Naive thymus-derived CD8-positive, alpha-beta T cell (primary cell): ENCODE measurements at regions not wholly inside any gene's neighbourhood (a gene's known extent, or its start where the extent isn't known, plus 50 kb on each side); places are given as distances from the start of the nearest gene placed in this dataset.
"Not testable (repeated sequence)": the region's sequence is repeated elsewhere in the genome, so short reads cannot be mapped to it uniquely, and the experiment has no call there.

ENCODE experiments used
- ATAC-seq, 2 donors: fragments of 150-1000 bp; cut with Tn5 transposase in 1 of 2; sonication (Bioruptor Pico), chemical (Tn5 transposase) in 1 of 2; 1 replicate in 1 of 2; 2 replicates in 1 of 2; pipeline ENCODE4 v1.10.0; 2021; ENCODE audit warnings: mild to moderate bottlenecking in 2 of 2, moderate library complexity in 2 of 2
- POLR2A ChIA-PET: fragments of 350-600 bp; sonication (Branson Sonifier 250); formaldehyde crosslinking; loops from one replicate; lab custom pipeline; 2021; ENCODE audit warnings: antibody characterized with exemption; lab: Charles Lee
- DNase-seq, 10 donors: peaks; one replicate each; pipeline versions ENCODE4 v3.0.0 to v3.0.0-alpha.2; 2020 to 2022
- H3K27ac Mint-ChIP-seq, 10 donors: one replicate each; pipeline ENCODE4 v1.8.0; 2020 to 2022; ENCODE audit warnings: mild to moderate bottlenecking in 10 of 10, mixed read lengths in 10 of 10, moderate library complexity in 4 of 10, inconsistent platforms in 1 of 10
- H3K27me3 Mint-ChIP-seq, 5 donors: one replicate each; pipeline ENCODE4 v1.8.0; 2021 to 2022; ENCODE audit warnings: mixed read lengths in 5 of 5
- H3K36me3 Mint-ChIP-seq, 3 donors: one replicate each; pipeline ENCODE4 v1.8.0; 2020 to 2022; ENCODE audit warnings: mixed read lengths in 3 of 3, mild to moderate bottlenecking in 2 of 3, inconsistent platforms in 1 of 3
- H3K4me1 Mint-ChIP-seq, 4 donors: one replicate each; pipeline ENCODE4 v1.8.0; 2021 to 2022; ENCODE audit warnings: mixed read lengths in 4 of 4
- H3K4me3 Mint-ChIP-seq, 10 donors: one replicate each; pipeline ENCODE4 v1.8.0; 2020 to 2022; ENCODE audit warnings: mild to moderate bottlenecking in 10 of 10, mixed read lengths in 10 of 10, moderate library complexity in 6 of 10, inconsistent platforms in 1 of 10
- H3K9me3 Mint-ChIP-seq, 9 donors: one replicate each; pipeline ENCODE4 v1.8.0; 2020 to 2022; ENCODE audit warnings: mixed read lengths in 9 of 9, mild to moderate bottlenecking in 3 of 9, inconsistent platforms in 1 of 9, moderate library complexity in 1 of 9

DNA sequence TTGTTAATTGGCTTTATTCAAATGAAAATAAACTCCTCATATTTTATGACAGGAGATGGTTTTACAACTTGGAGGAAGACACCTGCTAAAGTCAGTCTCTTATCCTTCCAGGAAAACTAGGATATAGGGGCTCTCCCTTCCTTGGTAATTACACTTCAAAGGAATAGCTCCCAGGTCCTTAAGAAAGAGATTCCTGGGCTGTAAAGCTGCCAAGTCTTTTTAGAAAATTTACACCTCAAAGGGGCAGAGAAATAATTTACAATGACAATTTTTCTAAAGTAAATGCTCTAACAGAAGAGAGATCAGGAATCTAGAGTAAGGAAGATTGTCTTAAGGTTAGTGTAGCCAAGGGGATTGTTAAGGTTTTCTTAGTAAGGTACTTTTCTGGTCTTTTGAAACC is 1359.0 kb downstream of the OLFM4 start:
- DNase-seq: no peak
- Mint-ChIP-seq H3K4me1 (no peaks in the 10 kb centered on the region), H3K4me3 (no peak overlapping the region), H3K9me3 (peaks cover 4 to 30% (median 12%) of the 10 kb centered on the region in 9 donors), H3K27ac (no peak overlapping the region), H3K36me3 (peaks cover 0 to 1% (median 0%) of the 10 kb centered on the region in 3 donors), H3K27me3 (no peaks in the 10 kb centered on the region)
- ATAC-seq: no peak
- POLR2A ChIA-PET: no interaction called here

DNA sequence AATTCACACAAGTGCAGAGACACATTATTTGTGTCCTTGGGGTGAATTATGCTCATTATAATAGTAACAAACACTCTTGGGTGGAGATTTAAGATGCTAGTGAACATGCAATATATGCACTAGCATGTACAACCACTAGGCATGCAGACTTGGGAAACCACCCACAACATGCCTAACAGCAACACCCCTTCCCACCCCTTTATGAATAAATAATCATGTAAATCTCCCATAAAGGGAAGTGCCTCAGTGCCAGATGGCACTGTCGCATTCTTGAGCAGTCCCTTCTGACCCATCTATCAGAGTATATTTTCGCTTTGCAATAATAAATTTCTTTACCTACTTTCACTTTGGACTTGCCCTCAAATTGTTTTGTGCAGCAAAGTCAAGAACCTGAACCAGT is 1362.2 kb downstream of the OLFM4 start:
- Mint-ChIP-seq H3K4me3 (no peak overlapping the region), H3K27me3 (no peaks in the 10 kb centered on the region), H3K9me3 (peaks cover 4 to 39% (median 12%) of the 10 kb centered on the region in 9 donors), H3K36me3 (peaks cover 0 to 1% (median 0%) of the 10 kb centered on the region in 3 donors), H3K27ac (no peak overlapping the region), H3K4me1 (no peaks in the 10 kb centered on the region)
- POLR2A ChIA-PET: no interaction called here
- ATAC-seq (no peak), DNase-seq (no peak)

DNA sequence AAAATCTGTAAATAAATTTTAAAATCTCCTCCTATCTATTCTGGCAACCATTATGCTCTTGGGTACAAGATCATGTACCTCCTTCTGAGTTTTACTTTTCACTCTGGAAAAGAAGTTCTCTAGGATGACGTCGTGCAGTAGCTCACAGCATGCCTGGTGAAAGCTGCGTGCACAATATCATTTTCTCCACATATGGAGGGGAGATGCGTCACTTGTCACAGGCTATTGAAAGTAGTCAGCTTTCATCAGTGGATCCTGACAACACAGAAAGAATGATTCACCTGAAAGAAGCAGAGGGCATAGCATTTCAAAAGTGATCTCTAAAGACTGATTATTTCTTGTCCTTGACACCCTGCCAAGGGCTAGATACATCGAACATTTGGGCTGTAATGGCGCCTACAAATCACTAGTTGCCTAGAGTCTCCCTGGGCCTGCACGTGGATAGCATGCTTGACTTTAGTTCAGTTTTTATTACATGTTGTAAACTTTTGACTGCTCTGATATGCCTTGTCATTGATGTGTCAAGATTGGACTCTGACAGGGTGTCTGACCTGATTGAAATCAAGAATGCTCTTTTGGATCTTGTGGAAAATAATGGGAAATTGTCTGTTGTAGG is 1365.6 kb downstream of the OLFM4 start:
- ATAC-seq: no peak
- no peak overlapping the region for H3K27ac Mint-ChIP-seq
- no peaks in the 10 kb centered on the region for H3K4me1 Mint-ChIP-seq
- DNase-seq: no peak
- H3K36me3 Mint-ChIP-seq: no peaks in the 10 kb centered on the region
- H3K9me3 Mint-ChIP-seq: peaks cover 0 to 30% (median 7%) of the 10 kb centered on the region in 9 donors
- no peak overlapping the region for H3K4me3 Mint-ChIP-seq
- no peaks in the 10 kb centered on the region for H3K27me3 Mint-ChIP-seq
- POLR2A ChIA-PET: no interaction called here

DNA sequence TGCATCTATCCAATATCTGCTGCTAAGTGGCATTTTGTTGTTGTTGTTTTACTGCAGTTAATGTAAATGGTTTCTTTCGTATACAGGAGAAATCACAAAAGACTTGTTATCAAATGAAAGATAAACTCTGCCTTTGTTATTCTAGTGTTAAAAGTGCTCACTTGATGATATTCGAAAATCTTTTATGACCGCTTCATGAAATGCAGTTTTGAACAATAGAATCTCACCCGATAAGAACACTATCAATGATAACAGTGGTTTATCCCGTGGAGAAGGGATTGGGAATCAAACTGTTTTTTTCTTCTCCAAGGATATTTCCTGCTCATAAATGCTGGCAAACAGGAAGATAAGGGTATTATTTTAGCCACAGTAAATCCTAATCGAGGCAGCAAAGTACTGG is 1366.3 kb downstream of the OLFM4 start:
- no peak overlapping the region for H3K4me3 Mint-ChIP-seq
- no peaks in the 10 kb centered on the region for H3K4me1 Mint-ChIP-seq
- DNase-seq (no peak), ATAC-seq (no peak)
- no peaks in the 10 kb centered on the region for H3K36me3 Mint-ChIP-seq
- H3K27me3 Mint-ChIP-seq: no peaks in the 10 kb centered on the region
- H3K27ac Mint-ChIP-seq: no peak overlapping the region
- peaks cover 0 to 31% (median 7%) of the 10 kb centered on the region in 9 donors for H3K9me3 Mint-ChIP-seq
- POLR2A ChIA-PET: no interaction called here

DNA sequence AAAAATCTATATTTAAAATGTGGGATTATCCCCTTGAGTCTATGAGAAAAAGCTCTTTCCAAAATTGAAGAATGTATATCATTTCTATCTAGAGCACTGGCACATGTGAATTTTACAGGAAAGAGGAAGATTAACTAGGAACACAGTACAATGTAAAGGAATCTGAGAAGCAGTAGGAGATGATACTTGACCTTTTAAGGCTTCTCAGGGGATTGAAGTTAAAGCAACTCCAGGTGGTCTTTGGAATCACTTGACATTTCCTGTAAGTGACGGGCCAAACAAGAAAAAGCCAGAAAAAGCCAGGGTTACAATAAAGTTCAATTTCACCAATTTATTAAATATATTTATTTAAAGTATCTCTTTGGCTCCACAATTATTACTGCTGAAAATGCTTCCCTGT is 1373.9 kb downstream of the OLFM4 start:
- Mint-ChIP-seq H3K27me3 (no peaks in the 10 kb centered on the region), H3K27ac (no peak overlapping the region), H3K4me1 (no peaks in the 10 kb centered on the region), H3K9me3 (peaks cover 2 to 53% (median 18%) of the 10 kb centered on the region in 9 donors), H3K36me3 (no peaks in the 10 kb centered on the region), H3K4me3 (no peak overlapping the region)
- POLR2A ChIA-PET: no interaction called here
- ATAC-seq (no peak), DNase-seq (no peak)

DNA sequence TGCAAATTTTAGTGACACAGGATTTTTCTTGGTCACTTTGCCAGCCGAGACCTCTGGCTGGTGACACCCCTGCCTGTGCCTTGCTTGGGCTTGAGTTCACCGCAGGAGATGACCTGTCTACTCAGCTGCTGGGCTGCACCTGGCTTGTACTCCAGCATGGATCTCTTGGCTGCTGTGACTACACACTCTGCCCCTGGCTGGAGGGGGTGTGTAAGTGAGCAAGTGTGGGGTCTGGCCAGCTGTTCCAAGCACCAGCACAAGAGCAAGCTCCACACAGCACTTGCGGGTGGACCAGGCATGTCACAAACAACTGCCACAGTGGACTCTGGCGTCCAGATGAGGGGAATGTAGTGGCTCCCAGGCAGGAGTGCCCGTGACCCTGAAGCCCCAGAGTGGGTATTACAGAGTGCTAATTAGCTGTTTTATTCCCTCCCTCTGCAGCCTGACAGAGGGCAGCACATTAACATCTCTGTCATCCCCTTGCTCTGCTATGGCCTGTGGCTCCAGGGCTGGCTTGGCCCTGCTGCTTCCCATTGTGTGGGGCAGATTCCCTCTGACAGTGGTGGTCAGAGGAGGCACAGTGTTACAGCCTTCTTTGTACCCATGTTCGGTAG is 1387.2 kb downstream of the OLFM4 start:
- DNase-seq: no peak

DNA sequence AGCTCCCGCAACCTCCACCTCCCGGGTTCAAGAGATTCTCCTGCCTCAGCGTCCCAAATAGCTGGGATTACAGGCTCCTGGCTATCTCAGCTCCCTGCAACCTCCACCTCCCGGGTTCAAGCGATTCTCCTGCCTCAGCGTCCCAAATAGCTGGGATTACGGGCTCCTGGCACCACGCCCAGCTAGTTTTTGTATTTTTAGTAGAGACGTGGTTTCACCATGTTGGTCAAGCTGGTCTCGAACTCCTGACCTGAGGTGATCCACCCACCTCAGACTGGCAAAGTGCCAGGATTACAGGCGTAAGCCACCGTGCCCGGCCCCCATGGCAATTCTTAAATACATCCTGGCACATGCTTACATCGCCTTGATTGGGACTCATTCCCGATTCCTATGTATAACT is 1394.3 kb downstream of the OLFM4 start:
- POLR2A ChIA-PET, H3K27ac Mint-ChIP-seq, H3K36me3 Mint-ChIP-seq, DNase-seq, H3K4me1 Mint-ChIP-seq, H3K27me3 Mint-ChIP-seq, H3K4me3 Mint-ChIP-seq, ATAC-seq: not testable (repeated sequence)
- peaks cover 0 to 27% (median 5%) of the 10 kb centered on the region in 9 donors for H3K9me3 Mint-ChIP-seq

More for the DNA sequence above, 1387.2 kb downstream of the OLFM4 start:
- Mint-ChIP-seq H3K4me1 (no peaks in the 10 kb centered on the region), H3K27ac (no peak overlapping the region), H3K27me3 (no peaks in the 10 kb centered on the region), H3K4me3 (no peak overlapping the region), H3K36me3 (no peaks in the 10 kb centered on the region), H3K9me3 (peaks cover 2 to 36% (median 11%) of the 10 kb centered on the region in 9 donors)
- no peak for ATAC-seq
- POLR2A ChIA-PET: no interaction called here

DNA sequence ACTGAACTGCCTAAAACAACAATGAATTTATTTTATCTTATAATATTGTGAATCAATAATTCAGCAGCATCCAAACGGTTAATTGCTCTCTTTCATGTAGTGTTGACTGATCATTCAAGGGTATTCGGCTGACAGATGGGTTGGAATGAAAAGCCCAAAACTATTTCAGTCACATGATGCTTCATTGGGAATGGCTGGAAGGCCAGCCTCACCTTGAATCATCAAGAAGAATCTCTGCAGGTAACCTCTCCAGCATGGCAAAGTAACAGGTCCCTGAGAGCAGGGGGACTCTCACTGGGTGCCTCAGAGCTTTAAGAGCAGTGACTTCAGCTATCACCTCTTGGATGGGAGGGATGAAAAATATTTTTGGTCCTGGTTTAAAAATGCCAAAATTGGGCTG is 1395.7 kb downstream of the OLFM4 start:
- Mint-ChIP-seq H3K9me3 (peaks cover 0 to 35% (median 8%) of the 10 kb centered on the region in 9 donors), H3K27me3 (no peaks in the 10 kb centered on the region), H3K4me1 (no peaks in the 10 kb centered on the region), H3K27ac (no peak overlapping the region), H3K36me3 (no peaks in the 10 kb centered on the region), H3K4me3 (no peak overlapping the region)
- ATAC-seq (no peak), DNase-seq (no peak)
- POLR2A ChIA-PET: no interaction called here

DNA sequence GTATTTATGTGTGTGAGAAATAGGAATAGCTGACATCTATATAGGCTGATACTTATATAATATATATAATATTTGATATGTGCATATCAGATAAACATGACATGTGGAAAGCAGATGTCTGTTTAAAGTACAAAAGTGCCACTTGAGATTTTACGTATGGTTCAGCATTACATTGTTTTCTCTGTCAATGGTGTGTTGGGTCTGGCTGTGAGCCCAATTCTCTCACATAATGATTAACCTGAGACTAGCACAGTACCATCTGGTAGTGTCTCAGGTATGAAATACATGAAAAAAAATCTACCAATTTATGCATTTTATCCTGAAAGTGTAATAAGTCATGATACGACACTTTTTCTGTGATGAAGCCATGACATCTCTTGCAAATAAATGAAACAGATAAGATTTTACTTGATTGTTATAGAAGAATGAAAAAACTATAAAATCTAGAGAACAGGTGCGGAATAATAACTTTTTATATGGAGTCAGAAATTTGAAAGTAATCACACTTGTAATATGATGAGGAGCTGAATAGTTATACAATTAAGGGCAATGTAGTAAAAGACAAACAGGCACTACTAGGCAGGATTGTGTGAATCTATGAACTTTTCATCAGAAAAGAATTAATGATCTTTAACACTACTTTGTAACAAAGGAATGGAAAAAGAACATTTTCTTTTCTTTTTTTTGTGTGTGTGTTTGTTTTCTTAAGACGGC is 1405.0 kb downstream of the OLFM4 start:
- no peaks in the 10 kb centered on the region for H3K4me1 Mint-ChIP-seq
- no peak overlapping the region for H3K27ac Mint-ChIP-seq
- no peaks in the 10 kb centered on the region for H3K27me3 Mint-ChIP-seq
- ATAC-seq: no peak
- H3K4me3 Mint-ChIP-seq: no peak overlapping the region
- H3K9me3 Mint-ChIP-seq: peaks cover 3 to 23% (median 10%) of the 10 kb centered on the region in 9 donors
- H3K36me3 Mint-ChIP-seq: no peaks in the 10 kb centered on the region
- POLR2A ChIA-PET: no interaction called here
- no peak for DNase-seq

DNA sequence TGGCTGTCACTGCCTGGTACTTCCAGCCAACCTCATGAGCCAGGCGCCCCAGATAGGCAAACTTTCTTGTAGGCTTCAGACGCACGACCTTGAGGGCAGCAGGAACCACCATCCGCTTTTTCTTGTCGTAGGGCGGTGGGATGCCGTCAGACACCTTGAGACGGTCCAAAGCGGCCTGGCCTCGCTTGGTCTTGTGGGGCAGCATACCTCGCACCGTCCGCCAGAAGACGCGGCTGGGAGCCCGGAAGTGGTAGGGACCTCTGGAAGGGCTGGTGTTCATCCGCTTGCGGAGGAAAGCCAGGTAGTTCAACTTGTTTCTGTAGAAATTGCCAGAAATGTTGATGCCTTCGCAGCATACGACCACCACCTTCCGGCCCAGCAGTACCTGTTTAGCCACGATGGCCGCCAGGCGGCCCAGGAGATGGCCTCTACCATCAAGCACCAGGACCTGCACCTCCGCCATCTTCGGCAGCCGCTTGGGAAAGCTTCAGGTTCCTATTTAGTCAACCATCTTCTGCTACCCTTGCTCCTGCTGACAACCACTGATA is 1412.3 kb downstream of the OLFM4 start:
- H3K4me1 Mint-ChIP-seq, POLR2A ChIA-PET, H3K4me3 Mint-ChIP-seq, H3K27ac Mint-ChIP-seq, H3K36me3 Mint-ChIP-seq, ATAC-seq, DNase-seq, H3K27me3 Mint-ChIP-seq: not testable (repeated sequence)
- H3K9me3 Mint-ChIP-seq: peaks cover 0 to 31% (median 9%) of the 10 kb centered on the region in 9 donors

DNA sequence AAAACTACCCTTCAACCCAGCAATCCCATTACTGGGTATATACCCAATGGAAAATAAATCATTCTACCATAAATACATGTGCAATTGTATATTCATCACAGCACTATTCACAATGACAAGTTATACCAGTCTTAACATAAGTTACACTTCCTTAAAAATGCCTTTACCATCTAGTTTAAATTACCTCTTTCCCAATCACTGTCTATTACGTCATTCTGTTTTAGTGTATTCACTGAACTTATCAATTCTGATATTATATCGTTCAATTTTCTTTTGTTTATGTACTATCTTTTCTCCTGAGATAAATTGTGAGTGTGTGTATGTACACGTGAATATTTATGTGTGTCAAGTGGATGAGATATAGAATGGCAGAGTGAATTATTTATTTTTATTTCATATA is 1416.8 kb downstream of the OLFM4 start:
- ATAC-seq: no peak
- no peak for DNase-seq
- Mint-ChIP-seq H3K27me3 (no peaks in the 10 kb centered on the region), H3K4me1 (no peaks in the 10 kb centered on the region), H3K4me3 (no peak overlapping the region), H3K36me3 (no peaks in the 10 kb centered on the region), H3K27ac (no peak overlapping the region), H3K9me3 (peaks cover 0 to 26% (median 6%) of the 10 kb centered on the region in 9 donors)
- POLR2A ChIA-PET: no interaction called here

DNA sequence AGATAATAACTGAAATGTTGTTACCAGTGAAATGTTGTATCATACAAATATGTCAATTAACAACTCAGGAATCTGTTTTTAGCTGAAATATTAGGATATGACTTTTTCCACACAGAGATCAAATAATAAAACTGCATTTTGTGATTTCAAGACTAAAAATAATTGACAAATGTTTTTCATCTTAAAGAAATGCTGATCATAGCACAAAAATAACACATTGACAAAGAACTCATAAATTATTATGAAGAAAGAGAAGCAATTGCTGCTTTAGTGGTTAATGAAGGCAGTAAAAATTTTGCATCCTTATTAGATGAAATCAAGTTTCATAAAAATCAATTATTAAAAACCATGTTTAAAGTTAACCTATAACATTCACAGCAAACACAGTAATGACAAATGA is 1417.3 kb downstream of the OLFM4 start:
- Mint-ChIP-seq H3K36me3 (no peaks in the 10 kb centered on the region), H3K4me1 (no peaks in the 10 kb centered on the region), H3K27me3 (no peaks in the 10 kb centered on the region), H3K4me3 (no peak overlapping the region), H3K27ac (no peak overlapping the region), H3K9me3 (peaks cover 0 to 29% (median 6%) of the 10 kb centered on the region in 9 donors)
- POLR2A ChIA-PET: no interaction called here
- no peak for ATAC-seq
- DNase-seq: no peak

DNA sequence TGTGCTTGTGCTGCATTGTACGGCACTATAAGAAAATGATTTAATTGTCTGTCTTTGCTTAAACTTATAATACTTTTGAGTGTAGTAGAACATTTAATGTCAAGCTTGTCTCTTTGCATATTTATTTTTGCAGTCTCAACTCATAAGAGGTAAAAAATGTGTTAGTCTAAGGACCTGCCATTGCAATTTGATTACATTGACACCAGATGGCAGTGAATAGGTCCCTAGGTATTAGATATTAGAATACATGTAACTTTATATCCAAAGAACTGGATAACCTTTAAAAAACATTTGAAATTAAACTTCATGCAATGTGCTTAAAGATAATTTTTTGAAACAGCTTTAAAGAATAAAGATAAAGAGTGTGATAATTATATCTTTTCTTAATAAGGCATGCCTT is 1421.3 kb downstream of the OLFM4 start:
- H3K4me1 Mint-ChIP-seq: no peaks in the 10 kb centered on the region
- no peak overlapping the region for H3K4me3 Mint-ChIP-seq
- no peaks in the 10 kb centered on the region for H3K27me3 Mint-ChIP-seq
- POLR2A ChIA-PET: no interaction called here
- DNase-seq: no peak
- no peak for ATAC-seq
- no peaks in the 10 kb centered on the region for H3K36me3 Mint-ChIP-seq
- H3K9me3 Mint-ChIP-seq: peaks cover 4 to 49% (median 11%) of the 10 kb centered on the region in 9 donors
- H3K27ac Mint-ChIP-seq: no peak overlapping the region
